Liver (tissue), 8 donors: ENCODE measurements at regions not wholly inside any gene's neighbourhood (a gene's known extent, or its start where the extent isn't known, plus 50 kb on each side); places are given as distances from the start of the nearest gene placed in this dataset.

ENCODE experiments used
- DNase-seq: peaks from one replicate; pipeline ENCODE4 v3.0.0-alpha.2; 2017; ENCODE audit warnings: low spot score
- H3K27ac ChIP-seq, 2 donors: one replicate each; pipeline ENCODE4 v1.7.0; 2013; ENCODE audit warnings: inconsistent platforms in 2 of 2, low read length in 2 of 2, control low read depth in 1 of 2, low read depth in 1 of 2, mild to moderate bottlenecking in 1 of 2
- H3K27me3 ChIP-seq, 4 donors: one replicate each; pipeline versions ENCODE4 v1.6.1 to v1.7.0; 2013; ENCODE audit warnings: low read length in 3 of 4, inconsistent platforms in 1 of 4, mild to moderate bottlenecking in 1 of 4, moderate library complexity in 1 of 4; ENCODE audit not compliant: control insufficient read depth in 4 of 4, insufficient read depth in 4 of 4
- H3K36me3 ChIP-seq, 4 donors: one replicate each; pipeline versions ENCODE4 v1.6.1 to v1.7.0; 2013; ENCODE audit warnings: low read length in 3 of 4, mild to moderate bottlenecking in 3 of 4, low read depth in 1 of 4, moderate library complexity in 1 of 4; ENCODE audit not compliant: control insufficient read depth in 4 of 4, insufficient read depth in 3 of 4
- H3K4me1 ChIP-seq, 4 donors: one replicate each; pipeline versions ENCODE4 v1.6.1 to v1.7.0; 2013; ENCODE audit warnings: low read length in 3 of 4, mild to moderate bottlenecking in 3 of 4, moderate library complexity in 1 of 4; ENCODE audit not compliant: control insufficient read depth in 4 of 4, insufficient read depth in 4 of 4
- H3K4me3 ChIP-seq, 3 donors: one replicate each; pipeline versions ENCODE4 v1.6.1 to v1.7.0; 2013; ENCODE audit warnings: low read length in 3 of 3, control low read depth in 1 of 3, low read depth in 1 of 3, mild to moderate bottlenecking in 1 of 3
- H3K9ac ChIP-seq, 2 donors: one replicate each; pipeline ENCODE4 v1.7.0; 2013; ENCODE audit warnings: low read length in 2 of 2, mild to moderate bottlenecking in 2 of 2, moderate library complexity in 2 of 2, control low read depth in 1 of 2, low read depth in 1 of 2
- H3K9me3 ChIP-seq, 4 donors: one replicate each; pipeline versions ENCODE4 v1.6.1 to v1.7.0; 2013; ENCODE audit warnings: low read length in 3 of 4; ENCODE audit not compliant: control insufficient read depth in 4 of 4
- ATF3 ChIP-seq: IDR thresholded peaks from 2 replicates; pipeline ENCODE4 v1.6.1; 2016; ENCODE audit warnings: antibody characterized with exemption
- EGR1 ChIP-seq, 2 donors: IDR thresholded peaks; 2 replicates each; pipeline ENCODE4 v1.6.1; 2016 to 2018; ENCODE audit warnings: antibody characterized with exemption in 2 of 2, low read depth in 2 of 2
- FOXA1 ChIP-seq: IDR thresholded peaks from 2 replicates; pipeline ENCODE4 v1.6.1; 2016; ENCODE audit warnings: antibody characterized with exemption
- FOXA2 ChIP-seq: IDR thresholded peaks from 2 replicates; pipeline ENCODE4 v1.6.1; 2016; ENCODE audit warnings: antibody characterized with exemption
- GABPA ChIP-seq, 2 donors: IDR thresholded peaks in 1 of 2; conservative IDR thresholded peaks in 1 of 2; 2 replicates each; pipeline ENCODE4 v1.6.1; 2016; ENCODE audit warnings: antibody characterized with exemption in 2 of 2, mild to moderate bottlenecking in 1 of 2, moderate library complexity in 1 of 2
- HNF4A ChIP-seq, 2 donors: conservative IDR thresholded peaks; 2 replicates each; pipeline ENCODE4 v1.6.1; 2016; ENCODE audit warnings: antibody characterized with exemption in 2 of 2, mild to moderate bottlenecking in 2 of 2
- HNF4G ChIP-seq: IDR thresholded peaks from 2 replicates; pipeline ENCODE4 v1.6.1; 2016; ENCODE audit warnings: antibody characterized with exemption
- JUND ChIP-seq, 2 donors: IDR thresholded peaks; 2 replicates each; pipeline ENCODE4 v1.6.1; 2016; ENCODE audit warnings: antibody characterized with exemption in 2 of 2
- MAX ChIP-seq: IDR thresholded peaks from 2 replicates; pipeline ENCODE4 v1.6.1; 2016; ENCODE audit warnings: antibody characterized with exemption
- NR2F2 ChIP-seq: IDR thresholded peaks from 2 replicates; pipeline ENCODE4 v1.6.1; 2016; ENCODE audit warnings: antibody characterized with exemption
- RAD21 ChIP-seq, 2 donors: IDR thresholded peaks; 2 replicates each; pipeline ENCODE4 v1.6.1; 2016; ENCODE audit warnings: antibody characterized with exemption in 2 of 2, mild to moderate bottlenecking in 2 of 2
- RXRA ChIP-seq, 2 donors: IDR thresholded peaks; 2 replicates each; pipeline ENCODE4 v1.6.1; 2017 to 2018; ENCODE audit warnings: antibody characterized with exemption in 2 of 2, mild to moderate bottlenecking in 1 of 2
- SP1 ChIP-seq: IDR thresholded peaks from 2 replicates; pipeline ENCODE4 v1.6.1; 2018; ENCODE audit warnings: antibody characterized with exemption, mild to moderate bottlenecking
- TAF1 ChIP-seq: conservative IDR thresholded peaks from 2 replicates; pipeline ENCODE4 v1.6.1; 2016; ENCODE audit warnings: antibody characterized with exemption, mild to moderate bottlenecking
- YY1 ChIP-seq: IDR thresholded peaks from 2 replicates; pipeline ENCODE4 v1.6.1; 2016; ENCODE audit warnings: antibody characterized with exemption, mild to moderate bottlenecking
- WGBS: extraction: QIAGEN DNeasy Blood & Tissue Kit; methylation state at CpG from one replicate; pipeline ENCODE4 v1.1.7; 2013; 5-methylcytosine and 5-hydroxymethylcytosine counted together
- TF ChIP-seq, protein P1 (sequence below): IDR thresholded peaks from 2 replicates; pipeline ENCODE4 v1.6.1; 2016; ENCODE audit warnings: antibody characterized with exemption, mild to moderate bottlenecking
- TF ChIP-seq, protein P2 (sequence below): fragments of 150-350 bp; IDR thresholded peaks from 2 replicates; pipeline ENCODE4 v1.5.1; 2017; ENCODE audit warnings: improper control_type of control experiment, low read depth, low read length; ENCODE audit not compliant: missing input control
- TF ChIP-seq, protein P3 (sequence below): IDR thresholded peaks from 2 replicates; pipeline ENCODE4 v1.6.1; 2016; ENCODE audit warnings: antibody characterized with exemption
- donor health status: healthy.
- donor health status: healthy.
- donor health status: healthy.
- donor health status: healthy.
- donor health status: healthy.

- H3K9me3 ChIP-seq = no peaks in the 10 kb centered on the region
- 75% methylated on average over 3 of the region's 3 CpGs for WGBS
- TF ChIP-seq RAD21 (IDR thresholded peaks at IDR 0.05) (no peak), FOXA1 (no peak), SP1 (no peak), HNF4G (no peak), FOXA2 (no peak), TAF1 (no peak), HNF4A (conservative IDR thresholded peaks at IDR 0.05) (no peak), MAX (no peak), RXRA (IDR thresholded peaks at IDR 0.05) (no peak), YY1 (no peak), NR2F2 (no peak), JUND (IDR thresholded peaks at IDR 0.05) (no peak), GABPA (IDR thresholded peaks at IDR 0.05 in 1 of 2, conservative IDR thresholded peaks at IDR 0.05 in 1 of 2) (no peak), EGR1 (IDR thresholded peaks at IDR 0.05; ENCODE audit: low read depth in 2 of 2) (no peak), ATF3 (no peak)
- TF ChIP-seq, protein P1, sequence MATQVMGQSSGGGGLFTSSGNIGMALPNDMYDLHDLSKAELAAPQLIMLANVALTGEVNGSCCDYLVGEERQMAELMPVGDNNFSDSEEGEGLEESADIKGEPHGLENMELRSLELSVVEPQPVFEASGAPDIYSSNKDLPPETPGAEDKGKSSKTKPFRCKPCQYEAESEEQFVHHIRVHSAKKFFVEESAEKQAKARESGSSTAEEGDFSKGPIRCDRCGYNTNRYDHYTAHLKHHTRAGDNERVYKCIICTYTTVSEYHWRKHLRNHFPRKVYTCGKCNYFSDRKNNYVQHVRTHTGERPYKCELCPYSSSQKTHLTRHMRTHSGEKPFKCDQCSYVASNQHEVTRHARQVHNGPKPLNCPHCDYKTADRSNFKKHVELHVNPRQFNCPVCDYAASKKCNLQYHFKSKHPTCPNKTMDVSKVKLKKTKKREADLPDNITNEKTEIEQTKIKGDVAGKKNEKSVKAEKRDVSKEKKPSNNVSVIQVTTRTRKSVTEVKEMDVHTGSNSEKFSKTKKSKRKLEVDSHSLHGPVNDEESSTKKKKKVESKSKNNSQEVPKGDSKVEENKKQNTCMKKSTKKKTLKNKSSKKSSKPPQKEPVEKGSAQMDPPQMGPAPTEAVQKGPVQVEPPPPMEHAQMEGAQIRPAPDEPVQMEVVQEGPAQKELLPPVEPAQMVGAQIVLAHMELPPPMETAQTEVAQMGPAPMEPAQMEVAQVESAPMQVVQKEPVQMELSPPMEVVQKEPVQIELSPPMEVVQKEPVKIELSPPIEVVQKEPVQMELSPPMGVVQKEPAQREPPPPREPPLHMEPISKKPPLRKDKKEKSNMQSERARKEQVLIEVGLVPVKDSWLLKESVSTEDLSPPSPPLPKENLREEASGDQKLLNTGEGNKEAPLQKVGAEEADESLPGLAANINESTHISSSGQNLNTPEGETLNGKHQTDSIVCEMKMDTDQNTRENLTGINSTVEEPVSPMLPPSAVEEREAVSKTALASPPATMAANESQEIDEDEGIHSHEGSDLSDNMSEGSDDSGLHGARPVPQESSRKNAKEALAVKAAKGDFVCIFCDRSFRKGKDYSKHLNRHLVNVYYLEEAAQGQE = no peak
- TF ChIP-seq, protein P2, sequence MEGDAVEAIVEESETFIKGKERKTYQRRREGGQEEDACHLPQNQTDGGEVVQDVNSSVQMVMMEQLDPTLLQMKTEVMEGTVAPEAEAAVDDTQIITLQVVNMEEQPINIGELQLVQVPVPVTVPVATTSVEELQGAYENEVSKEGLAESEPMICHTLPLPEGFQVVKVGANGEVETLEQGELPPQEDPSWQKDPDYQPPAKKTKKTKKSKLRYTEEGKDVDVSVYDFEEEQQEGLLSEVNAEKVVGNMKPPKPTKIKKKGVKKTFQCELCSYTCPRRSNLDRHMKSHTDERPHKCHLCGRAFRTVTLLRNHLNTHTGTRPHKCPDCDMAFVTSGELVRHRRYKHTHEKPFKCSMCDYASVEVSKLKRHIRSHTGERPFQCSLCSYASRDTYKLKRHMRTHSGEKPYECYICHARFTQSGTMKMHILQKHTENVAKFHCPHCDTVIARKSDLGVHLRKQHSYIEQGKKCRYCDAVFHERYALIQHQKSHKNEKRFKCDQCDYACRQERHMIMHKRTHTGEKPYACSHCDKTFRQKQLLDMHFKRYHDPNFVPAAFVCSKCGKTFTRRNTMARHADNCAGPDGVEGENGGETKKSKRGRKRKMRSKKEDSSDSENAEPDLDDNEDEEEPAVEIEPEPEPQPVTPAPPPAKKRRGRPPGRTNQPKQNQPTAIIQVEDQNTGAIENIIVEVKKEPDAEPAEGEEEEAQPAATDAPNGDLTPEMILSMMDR = no peak
- TF ChIP-seq, protein P3, sequence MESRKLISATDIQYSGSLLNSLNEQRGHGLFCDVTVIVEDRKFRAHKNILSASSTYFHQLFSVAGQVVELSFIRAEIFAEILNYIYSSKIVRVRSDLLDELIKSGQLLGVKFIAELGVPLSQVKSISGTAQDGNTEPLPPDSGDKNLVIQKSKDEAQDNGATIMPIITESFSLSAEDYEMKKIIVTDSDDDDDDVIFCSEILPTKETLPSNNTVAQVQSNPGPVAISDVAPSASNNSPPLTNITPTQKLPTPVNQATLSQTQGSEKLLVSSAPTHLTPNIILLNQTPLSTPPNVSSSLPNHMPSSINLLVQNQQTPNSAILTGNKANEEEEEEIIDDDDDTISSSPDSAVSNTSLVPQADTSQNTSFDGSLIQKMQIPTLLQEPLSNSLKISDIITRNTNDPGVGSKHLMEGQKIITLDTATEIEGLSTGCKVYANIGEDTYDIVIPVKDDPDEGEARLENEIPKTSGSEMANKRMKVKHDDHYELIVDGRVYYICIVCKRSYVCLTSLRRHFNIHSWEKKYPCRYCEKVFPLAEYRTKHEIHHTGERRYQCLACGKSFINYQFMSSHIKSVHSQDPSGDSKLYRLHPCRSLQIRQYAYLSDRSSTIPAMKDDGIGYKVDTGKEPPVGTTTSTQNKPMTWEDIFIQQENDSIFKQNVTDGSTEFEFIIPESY = no peak
- H3K9ac ChIP-seq = no peak overlapping the region
- H3K27ac ChIP-seq = no peak overlapping the region
- DNase-seq = no peak
- H3K4me1 ChIP-seq = no peaks in the 10 kb centered on the region
- H3K4me3 ChIP-seq = no peak overlapping the region
- H3K36me3 ChIP-seq = no peaks in the 10 kb centered on the region
- peaks cover 0 to 2% (median 0%) of the 10 kb centered on the region in 4 donors for H3K27me3 ChIP-seq
Observed at GRCh38 chr2:219881851-219882250, 254.4 kb downstream of the SLC4A3 start.
